Liver (tissue), 3 donors: ENCODE measurements at regions not wholly inside any gene's neighbourhood (a gene's known extent, or its start where the extent isn't known, plus 50 kb on each side); places are given as distances from the start of the nearest gene placed in this dataset.

ENCODE experiments used
- EGR1 ChIP-seq, 2 donors: IDR thresholded peaks; 2 replicates each; pipeline ENCODE4 v1.6.1; 2016 to 2018; ENCODE audit warnings: antibody characterized with exemption in 2 of 2, low read depth in 2 of 2
- FOXA1 ChIP-seq: IDR thresholded peaks from 2 replicates; pipeline ENCODE4 v1.6.1; 2016; ENCODE audit warnings: antibody characterized with exemption
- GABPA ChIP-seq, 2 donors: IDR thresholded peaks in 1 of 2; conservative IDR thresholded peaks in 1 of 2; 2 replicates each; pipeline ENCODE4 v1.6.1; 2016; ENCODE audit warnings: antibody characterized with exemption in 2 of 2, mild to moderate bottlenecking in 1 of 2, moderate library complexity in 1 of 2
- JUND ChIP-seq, 2 donors: IDR thresholded peaks; 2 replicates each; pipeline ENCODE4 v1.6.1; 2016; ENCODE audit warnings: antibody characterized with exemption in 2 of 2
- SP1 ChIP-seq: IDR thresholded peaks from 2 replicates; pipeline ENCODE4 v1.6.1; 2018; ENCODE audit warnings: antibody characterized with exemption, mild to moderate bottlenecking
- TAF1 ChIP-seq: conservative IDR thresholded peaks from 2 replicates; pipeline ENCODE4 v1.6.1; 2016; ENCODE audit warnings: antibody characterized with exemption, mild to moderate bottlenecking
- YY1 ChIP-seq: IDR thresholded peaks from 2 replicates; pipeline ENCODE4 v1.6.1; 2016; ENCODE audit warnings: antibody characterized with exemption, mild to moderate bottlenecking
- TF ChIP-seq, protein P1 (sequence below): fragments of 150-350 bp; IDR thresholded peaks from 2 replicates; pipeline ENCODE4 v1.5.1; 2017; ENCODE audit warnings: improper control_type of control experiment, low read depth, low read length; ENCODE audit not compliant: missing input control
- TF ChIP-seq, protein P2 (sequence below): IDR thresholded peaks from 2 replicates; pipeline ENCODE4 v1.6.1; 2016; ENCODE audit warnings: antibody characterized with exemption
- TF ChIP-seq, protein P3 (sequence below): IDR thresholded peaks from 2 replicates; pipeline ENCODE4 v1.6.1; 2016; ENCODE audit warnings: antibody characterized with exemption, mild to moderate bottlenecking
- TF ChIP-seq, protein P4 (sequence below): IDR thresholded peaks from 2 replicates; pipeline ENCODE4 v1.6.1; 2016; ENCODE audit warnings: antibody characterized with exemption
- donor health status: healthy.
- donor health status: healthy.

DNA sequence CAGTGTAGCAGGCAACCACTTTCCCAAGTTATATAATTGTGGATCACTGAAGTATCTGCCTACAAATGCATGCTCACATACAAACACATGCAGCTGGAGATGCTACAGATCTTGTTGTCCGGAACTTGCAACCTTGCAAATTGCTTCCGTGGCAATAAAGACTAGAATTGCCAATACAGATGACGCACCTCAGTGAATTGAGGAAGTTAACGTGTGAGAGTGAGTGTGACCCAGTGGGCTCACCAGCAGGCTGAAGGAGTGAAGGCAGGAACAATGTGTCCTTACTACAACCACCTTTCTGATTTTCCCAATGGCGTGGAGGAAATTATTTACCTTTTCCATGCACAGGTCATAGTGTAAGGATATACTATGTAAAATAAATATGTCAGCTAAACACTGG lies 89.4 kb upstream of the GRIP1 start:
- TF ChIP-seq, protein P1, sequence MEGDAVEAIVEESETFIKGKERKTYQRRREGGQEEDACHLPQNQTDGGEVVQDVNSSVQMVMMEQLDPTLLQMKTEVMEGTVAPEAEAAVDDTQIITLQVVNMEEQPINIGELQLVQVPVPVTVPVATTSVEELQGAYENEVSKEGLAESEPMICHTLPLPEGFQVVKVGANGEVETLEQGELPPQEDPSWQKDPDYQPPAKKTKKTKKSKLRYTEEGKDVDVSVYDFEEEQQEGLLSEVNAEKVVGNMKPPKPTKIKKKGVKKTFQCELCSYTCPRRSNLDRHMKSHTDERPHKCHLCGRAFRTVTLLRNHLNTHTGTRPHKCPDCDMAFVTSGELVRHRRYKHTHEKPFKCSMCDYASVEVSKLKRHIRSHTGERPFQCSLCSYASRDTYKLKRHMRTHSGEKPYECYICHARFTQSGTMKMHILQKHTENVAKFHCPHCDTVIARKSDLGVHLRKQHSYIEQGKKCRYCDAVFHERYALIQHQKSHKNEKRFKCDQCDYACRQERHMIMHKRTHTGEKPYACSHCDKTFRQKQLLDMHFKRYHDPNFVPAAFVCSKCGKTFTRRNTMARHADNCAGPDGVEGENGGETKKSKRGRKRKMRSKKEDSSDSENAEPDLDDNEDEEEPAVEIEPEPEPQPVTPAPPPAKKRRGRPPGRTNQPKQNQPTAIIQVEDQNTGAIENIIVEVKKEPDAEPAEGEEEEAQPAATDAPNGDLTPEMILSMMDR = no peak
- TF ChIP-seq JUND (IDR thresholded peaks at IDR 0.05) (no peak), SP1 (no peak), YY1 (no peak), FOXA1 (no peak), GABPA (IDR thresholded peaks at IDR 0.05 in 1 of 2, conservative IDR thresholded peaks at IDR 0.05 in 1 of 2) (no peak), EGR1 (IDR thresholded peaks at IDR 0.05; ENCODE audit: low read depth in 2 of 2) (no peak), TAF1 (no peak)
- TF ChIP-seq, protein P2, sequence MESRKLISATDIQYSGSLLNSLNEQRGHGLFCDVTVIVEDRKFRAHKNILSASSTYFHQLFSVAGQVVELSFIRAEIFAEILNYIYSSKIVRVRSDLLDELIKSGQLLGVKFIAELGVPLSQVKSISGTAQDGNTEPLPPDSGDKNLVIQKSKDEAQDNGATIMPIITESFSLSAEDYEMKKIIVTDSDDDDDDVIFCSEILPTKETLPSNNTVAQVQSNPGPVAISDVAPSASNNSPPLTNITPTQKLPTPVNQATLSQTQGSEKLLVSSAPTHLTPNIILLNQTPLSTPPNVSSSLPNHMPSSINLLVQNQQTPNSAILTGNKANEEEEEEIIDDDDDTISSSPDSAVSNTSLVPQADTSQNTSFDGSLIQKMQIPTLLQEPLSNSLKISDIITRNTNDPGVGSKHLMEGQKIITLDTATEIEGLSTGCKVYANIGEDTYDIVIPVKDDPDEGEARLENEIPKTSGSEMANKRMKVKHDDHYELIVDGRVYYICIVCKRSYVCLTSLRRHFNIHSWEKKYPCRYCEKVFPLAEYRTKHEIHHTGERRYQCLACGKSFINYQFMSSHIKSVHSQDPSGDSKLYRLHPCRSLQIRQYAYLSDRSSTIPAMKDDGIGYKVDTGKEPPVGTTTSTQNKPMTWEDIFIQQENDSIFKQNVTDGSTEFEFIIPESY = no peak
- TF ChIP-seq, protein P3, sequence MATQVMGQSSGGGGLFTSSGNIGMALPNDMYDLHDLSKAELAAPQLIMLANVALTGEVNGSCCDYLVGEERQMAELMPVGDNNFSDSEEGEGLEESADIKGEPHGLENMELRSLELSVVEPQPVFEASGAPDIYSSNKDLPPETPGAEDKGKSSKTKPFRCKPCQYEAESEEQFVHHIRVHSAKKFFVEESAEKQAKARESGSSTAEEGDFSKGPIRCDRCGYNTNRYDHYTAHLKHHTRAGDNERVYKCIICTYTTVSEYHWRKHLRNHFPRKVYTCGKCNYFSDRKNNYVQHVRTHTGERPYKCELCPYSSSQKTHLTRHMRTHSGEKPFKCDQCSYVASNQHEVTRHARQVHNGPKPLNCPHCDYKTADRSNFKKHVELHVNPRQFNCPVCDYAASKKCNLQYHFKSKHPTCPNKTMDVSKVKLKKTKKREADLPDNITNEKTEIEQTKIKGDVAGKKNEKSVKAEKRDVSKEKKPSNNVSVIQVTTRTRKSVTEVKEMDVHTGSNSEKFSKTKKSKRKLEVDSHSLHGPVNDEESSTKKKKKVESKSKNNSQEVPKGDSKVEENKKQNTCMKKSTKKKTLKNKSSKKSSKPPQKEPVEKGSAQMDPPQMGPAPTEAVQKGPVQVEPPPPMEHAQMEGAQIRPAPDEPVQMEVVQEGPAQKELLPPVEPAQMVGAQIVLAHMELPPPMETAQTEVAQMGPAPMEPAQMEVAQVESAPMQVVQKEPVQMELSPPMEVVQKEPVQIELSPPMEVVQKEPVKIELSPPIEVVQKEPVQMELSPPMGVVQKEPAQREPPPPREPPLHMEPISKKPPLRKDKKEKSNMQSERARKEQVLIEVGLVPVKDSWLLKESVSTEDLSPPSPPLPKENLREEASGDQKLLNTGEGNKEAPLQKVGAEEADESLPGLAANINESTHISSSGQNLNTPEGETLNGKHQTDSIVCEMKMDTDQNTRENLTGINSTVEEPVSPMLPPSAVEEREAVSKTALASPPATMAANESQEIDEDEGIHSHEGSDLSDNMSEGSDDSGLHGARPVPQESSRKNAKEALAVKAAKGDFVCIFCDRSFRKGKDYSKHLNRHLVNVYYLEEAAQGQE = no peak
- TF ChIP-seq, protein P4, sequence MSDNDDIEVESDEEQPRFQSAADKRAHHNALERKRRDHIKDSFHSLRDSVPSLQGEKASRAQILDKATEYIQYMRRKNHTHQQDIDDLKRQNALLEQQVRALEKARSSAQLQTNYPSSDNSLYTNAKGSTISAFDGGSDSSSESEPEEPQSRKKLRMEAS = no peak
